HCT116 (cell line): ENCODE measurements at regions not wholly inside any gene's neighbourhood (a gene's known extent, or its start where the extent isn't known, plus 50 kb on each side); places are given as distances from the start of the nearest gene placed in this dataset.

Experiments
- EGR1 ChIP-seq: IDR thresholded peaks from 2 replicates; pipeline ENCODE4 v1.6.1; 2012; ENCODE audit warnings: low read depth
- EZH2 ChIP-seq: fragments of 200-600 bp; sonication (generic); IDR thresholded peaks from 2 replicates; pipeline ENCODE4 v1.6.1; 2017; ENCODE audit warnings: antibody characterized with exemption, mixed run types
- EZH2phosphoT487 ChIP-seq: fragments of 200-600 bp; IDR thresholded peaks from 2 replicates; pipeline ENCODE4 v1.6.1; 2018; ENCODE audit warnings: antibody characterized with exemption, borderline replicate concordance
- JUND ChIP-seq: IDR thresholded peaks from 2 replicates; pipeline ENCODE4 v1.6.1; 2012
- POLR2A ChIP-seq: IDR thresholded peaks from 2 replicates; pipeline ENCODE4 v1.7.0; 2011; ENCODE audit warnings: borderline replicate concordance; ENCODE audit not compliant: insufficient read depth, insufficient read length; ENCODE audit errors: extremely low read depth
- POLR2AphosphoS5 ChIP-seq: IDR thresholded peaks from 2 replicates; pipeline ENCODE4 v1.6.1; 2011; ENCODE audit warnings: mild to moderate bottlenecking, low read depth, low read length, moderate library complexity
- RAD21 ChIP-seq: IDR thresholded peaks from 2 replicates; pipeline ENCODE4 v1.6.1; 2012; ENCODE audit warnings: low read depth, mild to moderate bottlenecking
- SP1 ChIP-seq: IDR thresholded peaks from 2 replicates; pipeline ENCODE4 v1.6.1; 2012; ENCODE audit warnings: low read depth
- SRF ChIP-seq: IDR thresholded peaks from 2 replicates; pipeline ENCODE4 v1.6.1; 2012; ENCODE audit warnings: low read depth
- TCF7L2 ChIP-seq: IDR thresholded peaks from 2 replicates; pipeline ENCODE4 v1.7.0; 2011; ENCODE audit warnings: borderline replicate concordance, inconsistent platforms; ENCODE audit not compliant: insufficient read depth, insufficient read length; ENCODE audit errors: extremely low read depth
- TF ChIP-seq, protein P1 (sequence below): IDR thresholded peaks from 2 replicates; pipeline ENCODE4 v1.6.1; 2012; ENCODE audit warnings: low read depth
- TF ChIP-seq, protein P2 (sequence below): IDR thresholded peaks from 2 replicates; pipeline ENCODE4 v1.6.1; 2012
- TF ChIP-seq, protein P3 (sequence below), 3 experiments: fragments of 200-600 bp in 1 of 3; sonication (generic) in 1 of 3; IDR thresholded peaks in 2 of 3; conservative IDR thresholded peaks in 1 of 3; 2 replicates each; pipeline ENCODE4 v1.5.1; 2012 to 2017; ENCODE audit warnings: low read depth in 2 of 3, low read length in 2 of 3, antibody characterized with exemption in 1 of 3, borderline replicate concordance in 1 of 3, control low read depth in 1 of 3, mild to moderate bottlenecking in 1 of 3, mixed read lengths in 1 of 3, mixed run types in 1 of 3, moderate library complexity in 1 of 3; ENCODE audit not compliant: insufficient read depth in 1 of 3
- TF ChIP-seq, protein P4 (sequence below): IDR thresholded peaks from 2 replicates; pipeline ENCODE4 v1.6.1; 2011; ENCODE audit warnings: mild to moderate bottlenecking, low read length, moderate library complexity; ENCODE audit not compliant: insufficient replicate concordance; ENCODE audit errors: extremely low read depth

DNA sequence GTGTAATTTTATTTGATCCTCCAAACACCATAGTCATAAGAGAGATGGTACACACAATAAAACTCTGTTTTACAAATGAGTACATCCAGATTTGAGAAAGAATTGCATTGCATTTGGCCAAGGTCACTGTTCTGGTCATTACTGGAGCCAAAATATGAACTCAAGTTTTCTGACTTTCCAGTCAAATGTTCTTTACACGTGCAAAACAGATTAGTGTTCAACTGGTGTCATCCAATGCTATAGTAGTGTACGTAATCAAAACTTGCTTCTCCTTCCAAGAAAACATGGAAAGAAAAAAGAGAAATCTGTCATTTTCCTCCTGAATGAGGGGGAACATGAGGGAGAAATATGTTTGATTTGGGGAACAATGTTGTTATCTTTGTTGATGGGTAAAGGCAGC lies 291.9 kb downstream of the NAF1 start:
- TF ChIP-seq, protein P1, sequence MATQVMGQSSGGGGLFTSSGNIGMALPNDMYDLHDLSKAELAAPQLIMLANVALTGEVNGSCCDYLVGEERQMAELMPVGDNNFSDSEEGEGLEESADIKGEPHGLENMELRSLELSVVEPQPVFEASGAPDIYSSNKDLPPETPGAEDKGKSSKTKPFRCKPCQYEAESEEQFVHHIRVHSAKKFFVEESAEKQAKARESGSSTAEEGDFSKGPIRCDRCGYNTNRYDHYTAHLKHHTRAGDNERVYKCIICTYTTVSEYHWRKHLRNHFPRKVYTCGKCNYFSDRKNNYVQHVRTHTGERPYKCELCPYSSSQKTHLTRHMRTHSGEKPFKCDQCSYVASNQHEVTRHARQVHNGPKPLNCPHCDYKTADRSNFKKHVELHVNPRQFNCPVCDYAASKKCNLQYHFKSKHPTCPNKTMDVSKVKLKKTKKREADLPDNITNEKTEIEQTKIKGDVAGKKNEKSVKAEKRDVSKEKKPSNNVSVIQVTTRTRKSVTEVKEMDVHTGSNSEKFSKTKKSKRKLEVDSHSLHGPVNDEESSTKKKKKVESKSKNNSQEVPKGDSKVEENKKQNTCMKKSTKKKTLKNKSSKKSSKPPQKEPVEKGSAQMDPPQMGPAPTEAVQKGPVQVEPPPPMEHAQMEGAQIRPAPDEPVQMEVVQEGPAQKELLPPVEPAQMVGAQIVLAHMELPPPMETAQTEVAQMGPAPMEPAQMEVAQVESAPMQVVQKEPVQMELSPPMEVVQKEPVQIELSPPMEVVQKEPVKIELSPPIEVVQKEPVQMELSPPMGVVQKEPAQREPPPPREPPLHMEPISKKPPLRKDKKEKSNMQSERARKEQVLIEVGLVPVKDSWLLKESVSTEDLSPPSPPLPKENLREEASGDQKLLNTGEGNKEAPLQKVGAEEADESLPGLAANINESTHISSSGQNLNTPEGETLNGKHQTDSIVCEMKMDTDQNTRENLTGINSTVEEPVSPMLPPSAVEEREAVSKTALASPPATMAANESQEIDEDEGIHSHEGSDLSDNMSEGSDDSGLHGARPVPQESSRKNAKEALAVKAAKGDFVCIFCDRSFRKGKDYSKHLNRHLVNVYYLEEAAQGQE, result no peak
- TF ChIP-seq, protein P2, sequence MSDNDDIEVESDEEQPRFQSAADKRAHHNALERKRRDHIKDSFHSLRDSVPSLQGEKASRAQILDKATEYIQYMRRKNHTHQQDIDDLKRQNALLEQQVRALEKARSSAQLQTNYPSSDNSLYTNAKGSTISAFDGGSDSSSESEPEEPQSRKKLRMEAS, result no peak
- TF ChIP-seq POLR2AphosphoS5, result no peak
- TF ChIP-seq, protein P3, sequence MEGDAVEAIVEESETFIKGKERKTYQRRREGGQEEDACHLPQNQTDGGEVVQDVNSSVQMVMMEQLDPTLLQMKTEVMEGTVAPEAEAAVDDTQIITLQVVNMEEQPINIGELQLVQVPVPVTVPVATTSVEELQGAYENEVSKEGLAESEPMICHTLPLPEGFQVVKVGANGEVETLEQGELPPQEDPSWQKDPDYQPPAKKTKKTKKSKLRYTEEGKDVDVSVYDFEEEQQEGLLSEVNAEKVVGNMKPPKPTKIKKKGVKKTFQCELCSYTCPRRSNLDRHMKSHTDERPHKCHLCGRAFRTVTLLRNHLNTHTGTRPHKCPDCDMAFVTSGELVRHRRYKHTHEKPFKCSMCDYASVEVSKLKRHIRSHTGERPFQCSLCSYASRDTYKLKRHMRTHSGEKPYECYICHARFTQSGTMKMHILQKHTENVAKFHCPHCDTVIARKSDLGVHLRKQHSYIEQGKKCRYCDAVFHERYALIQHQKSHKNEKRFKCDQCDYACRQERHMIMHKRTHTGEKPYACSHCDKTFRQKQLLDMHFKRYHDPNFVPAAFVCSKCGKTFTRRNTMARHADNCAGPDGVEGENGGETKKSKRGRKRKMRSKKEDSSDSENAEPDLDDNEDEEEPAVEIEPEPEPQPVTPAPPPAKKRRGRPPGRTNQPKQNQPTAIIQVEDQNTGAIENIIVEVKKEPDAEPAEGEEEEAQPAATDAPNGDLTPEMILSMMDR (IDR thresholded peaks at IDR 0.05 in 2 of 3, conservative IDR thresholded peaks at IDR 0.05 in 1 of 3; ENCODE audit: borderline replicate concordance in 1 of 3, insufficient read depth in 1 of 3, low read depth in 2 of 3, low read length in 2 of 3), result no peak
- no peak for TF ChIP-seq SP1
- no peak for TF ChIP-seq EZH2
- no peak for TF ChIP-seq RAD21
- TF ChIP-seq JUND, result no peak
- TF ChIP-seq EZH2phosphoT487, result no peak
- no peak for TF ChIP-seq EGR1
- TF ChIP-seq, protein P4, sequence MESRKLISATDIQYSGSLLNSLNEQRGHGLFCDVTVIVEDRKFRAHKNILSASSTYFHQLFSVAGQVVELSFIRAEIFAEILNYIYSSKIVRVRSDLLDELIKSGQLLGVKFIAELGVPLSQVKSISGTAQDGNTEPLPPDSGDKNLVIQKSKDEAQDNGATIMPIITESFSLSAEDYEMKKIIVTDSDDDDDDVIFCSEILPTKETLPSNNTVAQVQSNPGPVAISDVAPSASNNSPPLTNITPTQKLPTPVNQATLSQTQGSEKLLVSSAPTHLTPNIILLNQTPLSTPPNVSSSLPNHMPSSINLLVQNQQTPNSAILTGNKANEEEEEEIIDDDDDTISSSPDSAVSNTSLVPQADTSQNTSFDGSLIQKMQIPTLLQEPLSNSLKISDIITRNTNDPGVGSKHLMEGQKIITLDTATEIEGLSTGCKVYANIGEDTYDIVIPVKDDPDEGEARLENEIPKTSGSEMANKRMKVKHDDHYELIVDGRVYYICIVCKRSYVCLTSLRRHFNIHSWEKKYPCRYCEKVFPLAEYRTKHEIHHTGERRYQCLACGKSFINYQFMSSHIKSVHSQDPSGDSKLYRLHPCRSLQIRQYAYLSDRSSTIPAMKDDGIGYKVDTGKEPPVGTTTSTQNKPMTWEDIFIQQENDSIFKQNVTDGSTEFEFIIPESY, result no peak
- no peak for TF ChIP-seq SRF
- no peak for TF ChIP-seq TCF7L2
- TF ChIP-seq POLR2A, result no peak
